Activated CD8-positive, alpha-beta T cell treated with anti-CD3 and anti-CD28 coated beads for 36 hours (primary cell): ENCODE measurements at regions not wholly inside any gene's neighbourhood (a gene's known extent, or its start where the extent isn't known, plus 50 kb on each side); places are given as distances from the start of the nearest gene placed in this dataset.
"Not testable (repeated sequence)": the region's sequence is repeated elsewhere in the genome, so short reads cannot be mapped to it uniquely, and the experiment has no call there.

Experiments used
- ATAC-seq: fragments of 200-7000 bp; cut with Tn5 transposase; one replicate; pipeline ENCODE4 v1.10.0; 2021; ENCODE audit warnings: mild to moderate bottlenecking, moderate library complexity
- CTCF ChIA-PET: fragments of 350-600 bp; sonication (Branson Sonifier 250); formaldehyde crosslinking; loops from one replicate; lab custom pipeline; 2021; ENCODE audit warnings: antibody characterized with exemption; lab: Charles Lee
- POLR2A ChIA-PET: fragments of 350-600 bp; sonication (Branson Sonifier 250); formaldehyde crosslinking; loops from one replicate; lab custom pipeline; 2021; ENCODE audit warnings: antibody characterized with exemption; lab: Charles Lee
- DNase-seq: peaks from one replicate; pipeline ENCODE4 v3.0.0-alpha.2; 2020
- H3K27ac Mint-ChIP-seq: one replicate; pipeline ENCODE4 v1.8.0; 2021; ENCODE audit warnings: mild to moderate bottlenecking, mixed read lengths
- H3K27me3 Mint-ChIP-seq: one replicate; pipeline ENCODE4 v1.8.0; 2021; ENCODE audit warnings: mixed read lengths
- H3K36me3 Mint-ChIP-seq: one replicate; pipeline ENCODE4 v1.8.0; 2021; ENCODE audit warnings: low read depth, mixed read lengths
- H3K4me1 Mint-ChIP-seq: one replicate; pipeline ENCODE4 v1.8.0; 2021; ENCODE audit warnings: low read depth, mixed read lengths
- H3K4me3 Mint-ChIP-seq: one replicate; pipeline ENCODE4 v1.8.0; 2021; ENCODE audit warnings: mild to moderate bottlenecking, moderate library complexity, mixed read lengths
- H3K9me3 Mint-ChIP-seq: one replicate; pipeline ENCODE4 v1.8.0; 2021; ENCODE audit warnings: mixed read lengths
- CTCF ChIP-seq: fragments of 200-600 bp; IDR thresholded peaks from one replicate; pipeline ENCODE4 v1.8.0; 2022; ENCODE audit warnings: antibody characterized with exemption, mild to moderate bottlenecking
- intact Hi-C: fragments of 100-400 bp; cut with micrococcal nuclease; formaldehyde crosslinking; loops from one replicate; pipeline ENCODE4 v1.10.0; 2022

GRCh38 chr1:145553795-145554194 lies 54.0 kb upstream of the GPR89A start:
- H3K27ac Mint-ChIP-seq, CTCF ChIA-PET, intact Hi-C loops, H3K9me3 Mint-ChIP-seq, H3K4me1 Mint-ChIP-seq, H3K4me3 Mint-ChIP-seq, ATAC-seq, DNase-seq, POLR2A ChIA-PET, H3K36me3 Mint-ChIP-seq: not testable (repeated sequence)
- H3K27me3 Mint-ChIP-seq, result peaks cover 32% of the 10 kb centered on the region

GRCh38 chr1:145545055-145545454 lies 62.7 kb upstream of the GPR89A start:
- no peak for DNase-seq
- ChIA-PET CTCF (no interaction called here), POLR2A (no interaction called here)
- Mint-ChIP-seq H3K9me3 (no peaks in the 10 kb centered on the region), H3K4me3 (no peak overlapping the region), H3K4me1 (no peaks in the 10 kb centered on the region), H3K36me3 (no peaks in the 10 kb centered on the region), H3K27me3 (peaks cover 20% of the 10 kb centered on the region), H3K27ac (no peak overlapping the region)
- ATAC-seq, result no peak
- TF ChIP-seq CTCF, result no peak
- intact Hi-C loops, result no loop called here

GRCh38 chr1:145541685-145542084 lies 66.1 kb upstream of the GPR89A start:
- CTCF ChIA-PET, H3K36me3 Mint-ChIP-seq, ATAC-seq, H3K4me3 Mint-ChIP-seq, H3K9me3 Mint-ChIP-seq, POLR2A ChIA-PET, H3K27ac Mint-ChIP-seq, DNase-seq, intact Hi-C loops, H3K4me1 Mint-ChIP-seq: not testable (repeated sequence)
- peaks cover 25% of the 10 kb centered on the region for H3K27me3 Mint-ChIP-seq

GRCh38 chr1:145541246-145541645 lies 66.5 kb upstream of the GPR89A start:
- POLR2A ChIA-PET, H3K27ac Mint-ChIP-seq: not testable (repeated sequence)

GRCh38 chr1:145538118-145538882 lies 69.5 kb upstream of the GPR89A start:
- POLR2A ChIA-PET, ATAC-seq, H3K9me3 Mint-ChIP-seq, H3K36me3 Mint-ChIP-seq, H3K4me1 Mint-ChIP-seq, intact Hi-C loops, H3K4me3 Mint-ChIP-seq, CTCF ChIA-PET, H3K27ac Mint-ChIP-seq, DNase-seq: not testable (repeated sequence)
- H3K27me3 Mint-ChIP-seq, result peaks cover 23% of the 10 kb centered on the region

More at GRCh38 chr1:145541246-145541645, 66.5 kb upstream of the GPR89A start:
- intact Hi-C loops, H3K9me3 Mint-ChIP-seq, H3K4me1 Mint-ChIP-seq, ATAC-seq, CTCF ChIA-PET, H3K36me3 Mint-ChIP-seq, H3K4me3 Mint-ChIP-seq, DNase-seq: not testable (repeated sequence)
- peaks cover 25% of the 10 kb centered on the region for H3K27me3 Mint-ChIP-seq

GRCh38 chr1:145537003-145537402 lies 70.8 kb upstream of the GPR89A start:
- CTCF ChIA-PET, H3K36me3 Mint-ChIP-seq, DNase-seq, H3K4me3 Mint-ChIP-seq, H3K27ac Mint-ChIP-seq, intact Hi-C loops, H3K4me1 Mint-ChIP-seq, ATAC-seq, POLR2A ChIA-PET, H3K9me3 Mint-ChIP-seq: not testable (repeated sequence)
- H3K27me3 Mint-ChIP-seq, result peaks cover 18% of the 10 kb centered on the region

GRCh38 chr1:145535461-145535860 lies 72.3 kb upstream of the GPR89A start:
- H3K27ac Mint-ChIP-seq, DNase-seq, H3K4me1 Mint-ChIP-seq, CTCF ChIA-PET, intact Hi-C loops, ATAC-seq, POLR2A ChIA-PET, H3K36me3 Mint-ChIP-seq, H3K4me3 Mint-ChIP-seq, H3K9me3 Mint-ChIP-seq: not testable (repeated sequence)
- peaks cover 15% of the 10 kb centered on the region for H3K27me3 Mint-ChIP-seq

GRCh38 chr1:145528068-145528564 lies 79.7 kb upstream of the GPR89A start:
- H3K4me1 Mint-ChIP-seq, DNase-seq, CTCF ChIA-PET, H3K4me3 Mint-ChIP-seq, H3K9me3 Mint-ChIP-seq, H3K36me3 Mint-ChIP-seq, ATAC-seq, intact Hi-C loops, H3K27ac Mint-ChIP-seq, POLR2A ChIA-PET: not testable (repeated sequence)
- peaks cover 10% of the 10 kb centered on the region for H3K27me3 Mint-ChIP-seq

- peaks cover 12% of the 10 kb centered on the region for H3K27me3 Mint-ChIP-seq
- H3K9me3 Mint-ChIP-seq, H3K36me3 Mint-ChIP-seq, POLR2A ChIA-PET, intact Hi-C loops, DNase-seq, H3K27ac Mint-ChIP-seq, CTCF ChIA-PET, ATAC-seq, H3K4me3 Mint-ChIP-seq, H3K4me1 Mint-ChIP-seq: not testable (repeated sequence)
These were observed 87.6 kb upstream of the GPR89A start for GRCh38 chr1:145520159-145520558.

GRCh38 chr1:145519302-145519701 lies 88.5 kb upstream of the GPR89A start:
- H3K36me3 Mint-ChIP-seq, H3K27ac Mint-ChIP-seq, H3K4me1 Mint-ChIP-seq, POLR2A ChIA-PET, CTCF ChIA-PET, DNase-seq, ATAC-seq, intact Hi-C loops, H3K4me3 Mint-ChIP-seq, H3K27me3 Mint-ChIP-seq, H3K9me3 Mint-ChIP-seq: not testable (repeated sequence)

GRCh38 chr1:145513017-145513416 lies 87.6 kb upstream of the NBPF20 start:
- H3K27me3 Mint-ChIP-seq, H3K27ac Mint-ChIP-seq, CTCF ChIA-PET, POLR2A ChIA-PET, H3K9me3 Mint-ChIP-seq, intact Hi-C loops, H3K4me3 Mint-ChIP-seq, H3K36me3 Mint-ChIP-seq, ATAC-seq, H3K4me1 Mint-ChIP-seq: not testable (repeated sequence)
- peak; percentile 21 for DNase-seq
